Caco-2 (cell line): ENCODE measurements at regions not wholly inside any gene's neighbourhood (a gene's known extent, or its start where the extent isn't known, plus 50 kb on each side); places are given as distances from the start of the nearest gene placed in this dataset.

Experiments
- BruUV-seq: library from RNA; stranded (reverse); fragments of 400-500 nt; replicated peaks from 2 replicates; lab custom pipeline; 2021; lab: Mats Ljungman, UMichigan
- CTCF ChIA-PET: fragments of 300-600 bp; sonication (Branson Sonifier 250); formaldehyde crosslinking; loops from one replicate; lab custom pipeline; 2022; ENCODE audit warnings: antibody characterized with exemption; lab: Charles Lee
- POLR2A ChIA-PET: fragments of 300-600 bp; sonication (Branson Sonifier 250); formaldehyde crosslinking; loops from one replicate; lab custom pipeline; 2022; ENCODE audit warnings: antibody characterized with exemption; lab: Charles Lee
- DNase-seq, 2 experiments: peaks; one replicate each; pipeline versions ENCODE4 v3.0.0 to v3.0.0-alpha.2; 2020 to 2022
- H3K27me3 ChIP-seq: replicated peaks from 2 replicates; pipeline ENCODE4 v1.6.0; 2011; ENCODE audit warnings: low read length; ENCODE audit not compliant: control insufficient read depth, insufficient read depth
- H3K36me3 ChIP-seq: 2 replicates; pipeline ENCODE4 v1.5.1; 2011; ENCODE audit warnings: low read length; ENCODE audit not compliant: control insufficient read depth, insufficient read depth
- H3K4me1 ChIP-seq: fragments of 250-450 bp; sonication (Bioruptor Pico); 2 replicates; pipeline ENCODE4 v1.5.1; 2020; ENCODE audit warnings: mild to moderate bottlenecking
- H3K4me3 ChIP-seq: 2 replicates; pipeline ENCODE4 v1.5.1; 2011; ENCODE audit warnings: low read depth, mild to moderate bottlenecking, control low read depth, low read length
- H3K9me3 ChIP-seq: fragments of 250-450 bp; sonication (Bioruptor Pico); 2 replicates; pipeline ENCODE4 v1.5.1; 2020; ENCODE audit warnings: mild to moderate bottlenecking, moderate library complexity
- H3K27ac Mint-ChIP-seq: one replicate; pipeline ENCODE4 v1.8.0; 2022; ENCODE audit warnings: mixed read lengths; ENCODE audit not compliant: unreplicated experiment
- H3K27me3 Mint-ChIP-seq: one replicate; pipeline ENCODE4 v1.8.0; 2022; ENCODE audit warnings: mixed read lengths; ENCODE audit not compliant: insufficient read depth, unreplicated experiment
- H3K36me3 Mint-ChIP-seq: one replicate; pipeline ENCODE4 v1.8.0; 2022; ENCODE audit warnings: mild to moderate bottlenecking, mixed read lengths; ENCODE audit not compliant: insufficient read depth, unreplicated experiment
- H3K4me1 Mint-ChIP-seq: one replicate; pipeline ENCODE4 v1.8.0; 2022; ENCODE audit warnings: low read depth, mixed read lengths; ENCODE audit not compliant: unreplicated experiment
- H3K4me3 Mint-ChIP-seq: one replicate; pipeline ENCODE4 v1.8.0; 2022; ENCODE audit warnings: mild to moderate bottlenecking, moderate library complexity, mixed read lengths; ENCODE audit not compliant: unreplicated experiment
- H3K9me3 Mint-ChIP-seq: one replicate; pipeline ENCODE4 v1.8.0; 2022; ENCODE audit warnings: mixed read lengths; ENCODE audit not compliant: unreplicated experiment
- CTCF ChIP-seq, 2 experiments: fragments of 200-600 bp in 1 of 2; IDR thresholded peaks; 1 replicate in 1 of 2; 2 replicates in 1 of 2; pipeline versions ENCODE4 v1.5.1 to v1.8.0; 2011 to 2022; ENCODE audit warnings: antibody characterized with exemption in 1 of 2, control low read depth in 1 of 2, inconsistent platforms in 1 of 2, low read depth in 1 of 2, low read length in 1 of 2, mild to moderate bottlenecking in 1 of 2, moderate library complexity in 1 of 2; ENCODE audit not compliant: insufficient read depth in 1 of 2, severe bottlenecking in 1 of 2, unreplicated experiment in 1 of 2
- intact Hi-C: fragments of 100-400 bp; cut with micrococcal nuclease; formaldehyde crosslinking; loops from one replicate; pipeline ENCODE4 v1.10.0; 2022; ENCODE audit not compliant: unreplicated experiment

GRCh38 chr7:42858570-42858969 is 53.3 kb downstream of the C7orf25 start:
- H3K27me3 Mint-ChIP-seq = peaks cover 19% of the 10 kb centered on the region
- POLR2A ChIA-PET = no interaction called here
- H3K4me3 Mint-ChIP-seq = no peak overlapping the region
- Histone ChIP-seq H3K4me1 (peaks cover 5% of the 10 kb centered on the region; the same call in 1 of the 2 replicates), H3K4me3 (no peak overlapping the region), H3K9me3 (no peaks in the 10 kb centered on the region), H3K36me3 (no peaks in the 10 kb centered on the region), H3K27me3 (no peaks in the 10 kb centered on the region)
- H3K27ac Mint-ChIP-seq = no peak overlapping the region
- no peak for TF ChIP-seq CTCF (IDR thresholded peaks at IDR 0.05; ENCODE audit: insufficient read depth in 1 of 2, low read depth in 1 of 2, low read length in 1 of 2, severe bottlenecking in 1 of 2, unreplicated experiment in 1 of 2)
- no peak for DNase-seq
- peaks cover under 1% of the 10 kb centered on the region for H3K9me3 Mint-ChIP-seq
- no peaks in the 10 kb centered on the region for H3K36me3 Mint-ChIP-seq
- intact Hi-C loops = no loop called here
- BruUV-seq = no TSS peak
- no peaks in the 10 kb centered on the region for H3K4me1 Mint-ChIP-seq
- CTCF ChIA-PET = no interaction called here

- intact Hi-C loops = no loop called here
- Histone ChIP-seq H3K4me3 (peak overlapping the region; percentile 32), H3K9me3 (no peaks in the 10 kb centered on the region), H3K36me3 (no peaks in the 10 kb centered on the region), H3K27me3 (no peaks in the 10 kb centered on the region; the same call in 1 of the 2 replicates), H3K4me1 (peaks cover 5% of the 10 kb centered on the region; the same call in 1 of the 2 replicates)
- DNase-seq = no peak
- POLR2A ChIA-PET = no interaction called here
- peak overlapping the region; percentile 84 for H3K4me3 Mint-ChIP-seq
- TF ChIP-seq CTCF (IDR thresholded peaks at IDR 0.05; ENCODE audit: insufficient read depth in 1 of 2, low read depth in 1 of 2, low read length in 1 of 2, severe bottlenecking in 1 of 2, unreplicated experiment in 1 of 2) = no peak
- peaks cover 12% of the 10 kb centered on the region for H3K27me3 Mint-ChIP-seq
- no TSS peak for BruUV-seq
- H3K36me3 Mint-ChIP-seq = no peaks in the 10 kb centered on the region
- no peaks in the 10 kb centered on the region for H3K9me3 Mint-ChIP-seq
- H3K27ac Mint-ChIP-seq = peak overlapping the region; percentile 80
- no peaks in the 10 kb centered on the region for H3K4me1 Mint-ChIP-seq
- CTCF ChIA-PET = no interaction called here
Observed at GRCh38 chr7:42856605-42856987, 55.3 kb downstream of the C7orf25 start.

GRCh38 chr7:42854571-42855118 is 57.2 kb downstream of the C7orf25 start:
- Histone ChIP-seq H3K4me3 (no peak overlapping the region), H3K9me3 (no peaks in the 10 kb centered on the region), H3K27me3 (no peaks in the 10 kb centered on the region; the same call in 1 of the 2 replicates), H3K36me3 (no peaks in the 10 kb centered on the region), H3K4me1 (peaks cover 5% of the 10 kb centered on the region; the same call in 1 of the 2 replicates)
- TF ChIP-seq CTCF (IDR thresholded peaks at IDR 0.05; ENCODE audit: insufficient read depth in 1 of 2, low read depth in 1 of 2, low read length in 1 of 2, severe bottlenecking in 1 of 2, unreplicated experiment in 1 of 2) = no peak
- no peak for DNase-seq
- H3K36me3 Mint-ChIP-seq = no peaks in the 10 kb centered on the region
- H3K27ac Mint-ChIP-seq = no peak overlapping the region
- H3K4me1 Mint-ChIP-seq = no peaks in the 10 kb centered on the region
- intact Hi-C loops = no loop called here
- peaks cover 12% of the 10 kb centered on the region for H3K27me3 Mint-ChIP-seq
- POLR2A ChIA-PET = no interaction called here
- H3K4me3 Mint-ChIP-seq = no peak overlapping the region
- H3K9me3 Mint-ChIP-seq = no peaks in the 10 kb centered on the region
- CTCF ChIA-PET = no interaction called here
- BruUV-seq = no TSS peak
